GM23338 (cell line): ENCODE measurements at regions not wholly inside any gene's neighbourhood (a gene's known extent, or its start where the extent isn't known, plus 50 kb on each side); places are given as distances from the start of the nearest gene placed in this dataset.

ENCODE experiments used
- ATAC-seq: fragments of 200-7000 bp; cut with Tn5 transposase; 3 replicates; pipeline ENCODE4 v1.9.1; 2020
- DNase-seq: peaks from one replicate; pipeline ENCODE4 v3.0.0-alpha.2; 2015; ENCODE audit warnings: low spot score
- H2AFZ ChIP-seq: fragments of 200-600 bp; sonication (generic); 2 replicates; pipeline ENCODE4 v1.8.0; 2016; ENCODE audit warnings: antibody characterized with exemption, mild to moderate bottlenecking, moderate library complexity
- H3F3A ChIP-seq: fragments of 200-600 bp; sonication (generic); replicated peaks from 2 replicates; pipeline ENCODE4 v1.8.0; 2017; ENCODE audit warnings: antibody characterized with exemption, mixed run types, low read depth
- H3K27ac ChIP-seq: fragments of 200-600 bp; sonication (generic); 2 replicates; pipeline ENCODE4 v1.6.1; 2016; ENCODE audit warnings: low read depth
- H3K27me3 ChIP-seq: fragments of 200-600 bp; sonication (generic); 2 replicates; pipeline ENCODE4 v1.8.0; 2016; ENCODE audit warnings: mild to moderate bottlenecking, mixed run types, moderate library complexity; ENCODE audit not compliant: insufficient read depth
- H3K36me3 ChIP-seq: fragments of 200-600 bp; sonication (generic); 2 replicates; pipeline ENCODE4 v1.8.0; 2016; ENCODE audit warnings: mild to moderate bottlenecking; ENCODE audit not compliant: insufficient read depth
- H3K4me1 ChIP-seq: fragments of 200-600 bp; sonication (generic); 2 replicates; pipeline ENCODE4 v1.8.0; 2016; ENCODE audit warnings: mild to moderate bottlenecking, moderate library complexity; ENCODE audit not compliant: insufficient read depth
- H3K4me2 ChIP-seq: fragments of 200-600 bp; sonication (generic); 2 replicates; pipeline ENCODE4 v1.7.1; 2017; ENCODE audit warnings: mixed run types
- H3K4me3 ChIP-seq: fragments of 200-600 bp; sonication (generic); 2 replicates; pipeline ENCODE4 v1.6.1; 2016; ENCODE audit warnings: mixed run types
- H3K79me2 ChIP-seq: fragments of 200-600 bp; sonication (generic); replicated peaks from 2 replicates; pipeline ENCODE4 v1.8.0; 2017; ENCODE audit warnings: mild to moderate bottlenecking; ENCODE audit not compliant: insufficient read depth
- H3K9me2 ChIP-seq: fragments of 200-600 bp; sonication (generic); 2 replicates; pipeline ENCODE4 v1.8.0; 2017; ENCODE audit not compliant: insufficient read depth
- H4K20me1 ChIP-seq: fragments of 200-600 bp; sonication (generic); replicated peaks from 2 replicates; pipeline ENCODE4 v1.8.0; 2017; ENCODE audit warnings: mild to moderate bottlenecking; ENCODE audit not compliant: insufficient read depth
- H3K27ac Mint-ChIP-seq: 2 replicates; pipeline ENCODE4 v1.8.0; 2020; ENCODE audit warnings: inconsistent platforms, mild to moderate bottlenecking, moderate library complexity, mixed read lengths
- H3K27me3 Mint-ChIP-seq: 3 replicates; pipeline ENCODE4 v1.8.0; 2022; ENCODE audit warnings: low read depth, mild to moderate bottlenecking, moderate library complexity, mixed read lengths, inconsistent platforms; ENCODE audit not compliant: insufficient read depth, poor library complexity
- H3K36me3 Mint-ChIP-seq: 3 replicates; pipeline ENCODE4 v1.8.0; 2021; ENCODE audit warnings: low read depth, mild to moderate bottlenecking, inconsistent platforms, moderate library complexity, mixed read lengths
- H3K4me1 Mint-ChIP-seq: 3 replicates; pipeline ENCODE4 v1.8.0; 2020; ENCODE audit warnings: mild to moderate bottlenecking, inconsistent platforms, mixed read lengths
- H3K4me3 Mint-ChIP-seq: 3 replicates; pipeline ENCODE4 v1.8.0; 2021; ENCODE audit warnings: moderate library complexity, mild to moderate bottlenecking, inconsistent platforms, mixed read lengths
- H3K9me3 Mint-ChIP-seq: 3 replicates; pipeline ENCODE4 v1.8.0; 2020; ENCODE audit warnings: moderate library complexity, mild to moderate bottlenecking, inconsistent platforms, mixed read lengths
- CREB1 ChIP-seq: fragments of 250-450 bp; sonication (Bioruptor Pico); IDR thresholded peaks from 2 replicates; pipeline ENCODE4 v1.5.0; 2020; ENCODE audit warnings: low read depth, mild to moderate bottlenecking, moderate library complexity
- EZH2 ChIP-seq: fragments of 200-600 bp; sonication (generic); IDR thresholded peaks from one replicate; pipeline ENCODE4 v1.8.0; 2017; ENCODE audit warnings: antibody characterized with exemption, mild to moderate bottlenecking, low read depth; ENCODE audit not compliant: unreplicated experiment
- EZH2phosphoT487 ChIP-seq: fragments of 200-600 bp; sonication (generic); IDR thresholded peaks from one replicate; pipeline ENCODE4 v1.8.1; 2018; ENCODE audit warnings: antibody characterized with exemption; ENCODE audit not compliant: unreplicated experiment
- JUNB ChIP-seq: IDR thresholded peaks from one replicate; pipeline ENCODE4 v1.6.1; 2016; ENCODE audit warnings: antibody characterized with exemption; ENCODE audit not compliant: unreplicated experiment
- NANOG ChIP-seq: IDR thresholded peaks from 2 replicates; pipeline ENCODE4 v1.6.1; 2016; ENCODE audit warnings: antibody characterized with exemption, borderline replicate concordance
- POLR2AphosphoS5 ChIP-seq: IDR thresholded peaks from 2 replicates; pipeline ENCODE4 v1.6.1; 2016; ENCODE audit warnings: antibody characterized with exemption, low read depth
- ZNF114 ChIP-seq: fragments of 250-450 bp; sonication (Bioruptor Pico); IDR thresholded peaks from 2 replicates; pipeline ENCODE4 v1.5.0; 2020; ENCODE audit warnings: mild to moderate bottlenecking, moderate library complexity
- TF ChIP-seq, protein P1 (sequence below): IDR thresholded peaks from one replicate; pipeline ENCODE4 v1.6.1; 2018; ENCODE audit warnings: antibody characterized with exemption; ENCODE audit not compliant: unreplicated experiment
- TF ChIP-seq, protein P2 (sequence below): IDR thresholded peaks from 2 replicates; pipeline ENCODE4 v1.6.1; 2016; ENCODE audit warnings: antibody characterized with exemption
- TF ChIP-seq, protein P3 (sequence below): fragments of 250-450 bp; sonication (Bioruptor Pico); IDR thresholded peaks from 2 replicates; pipeline ENCODE4 v1.5.0; 2020; ENCODE audit warnings: mild to moderate bottlenecking, moderate library complexity

DNA sequence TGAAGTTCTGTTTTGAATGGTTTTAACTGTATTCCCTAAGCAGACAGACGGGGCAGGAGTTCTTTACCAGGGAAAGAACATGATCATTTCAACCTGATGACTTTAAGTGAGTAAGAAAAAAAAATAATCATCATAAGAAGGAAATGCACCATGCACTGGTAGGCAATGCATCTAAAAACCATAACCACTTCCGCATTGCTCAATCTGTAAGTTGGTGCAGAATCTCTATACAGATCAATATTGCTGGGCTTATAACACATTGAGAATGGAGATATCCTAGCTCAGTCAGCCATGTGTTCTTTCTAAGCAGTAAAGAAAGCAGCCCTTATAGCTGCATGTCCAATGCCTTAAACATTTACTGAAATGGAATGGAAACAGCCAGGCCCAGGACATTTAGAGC, 407.1 kb upstream of the DMAC1 start (continued):
- TF ChIP-seq EZH2phosphoT487 (no peak), ZNF114 (CRISPR knock-in tag) (no peak), CREB1 (CRISPR knock-in tag) (no peak)

DNA sequence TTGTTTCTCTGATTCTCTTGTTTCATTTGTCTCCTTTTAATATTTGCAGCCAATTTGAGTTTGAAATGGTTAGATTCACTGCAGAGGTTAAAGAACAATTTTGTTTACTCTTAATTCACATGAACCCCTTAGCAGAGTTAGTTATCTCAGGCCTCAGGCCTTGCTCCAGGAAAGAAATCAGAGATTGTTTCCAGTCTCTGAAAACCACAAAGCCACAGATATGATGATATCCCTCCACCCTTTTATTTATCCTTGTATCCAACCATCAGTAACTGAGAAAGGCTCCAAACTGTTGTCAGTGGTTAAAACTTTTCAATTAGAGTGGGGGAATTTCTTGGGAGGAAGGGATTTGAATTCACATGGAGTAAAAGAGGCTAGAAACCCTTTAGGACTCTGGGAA, 406.0 kb upstream of the DMAC1 start:
- Histone ChIP-seq H3K4me1 (no peaks in the 10 kb centered on the region), H3K27me3 (no peaks in the 10 kb centered on the region), H3K79me2 (no peaks in the 10 kb centered on the region), H2AFZ (no peak overlapping the region), H4K20me1 (no peaks in the 10 kb centered on the region), H3K27ac (no peak overlapping the region), H3K36me3 (no peaks in the 10 kb centered on the region), H3K4me2 (no peak overlapping the region), H3F3A (no peaks in the 10 kb centered on the region), H3K9me2 (no peaks in the 10 kb centered on the region; the same call in 1 of the 2 replicates), H3K4me3 (no peak overlapping the region)
- ATAC-seq: no peak
- no peaks in the 10 kb centered on the region for H3K36me3 Mint-ChIP-seq
- H3K9me3 Mint-ChIP-seq: no peaks in the 10 kb centered on the region
- no peaks in the 10 kb centered on the region for H3K27me3 Mint-ChIP-seq
- H3K4me1 Mint-ChIP-seq: no peaks in the 10 kb centered on the region
- TF ChIP-seq POLR2AphosphoS5: no peak
- TF ChIP-seq JUNB: no peak
- TF ChIP-seq, protein P1, sequence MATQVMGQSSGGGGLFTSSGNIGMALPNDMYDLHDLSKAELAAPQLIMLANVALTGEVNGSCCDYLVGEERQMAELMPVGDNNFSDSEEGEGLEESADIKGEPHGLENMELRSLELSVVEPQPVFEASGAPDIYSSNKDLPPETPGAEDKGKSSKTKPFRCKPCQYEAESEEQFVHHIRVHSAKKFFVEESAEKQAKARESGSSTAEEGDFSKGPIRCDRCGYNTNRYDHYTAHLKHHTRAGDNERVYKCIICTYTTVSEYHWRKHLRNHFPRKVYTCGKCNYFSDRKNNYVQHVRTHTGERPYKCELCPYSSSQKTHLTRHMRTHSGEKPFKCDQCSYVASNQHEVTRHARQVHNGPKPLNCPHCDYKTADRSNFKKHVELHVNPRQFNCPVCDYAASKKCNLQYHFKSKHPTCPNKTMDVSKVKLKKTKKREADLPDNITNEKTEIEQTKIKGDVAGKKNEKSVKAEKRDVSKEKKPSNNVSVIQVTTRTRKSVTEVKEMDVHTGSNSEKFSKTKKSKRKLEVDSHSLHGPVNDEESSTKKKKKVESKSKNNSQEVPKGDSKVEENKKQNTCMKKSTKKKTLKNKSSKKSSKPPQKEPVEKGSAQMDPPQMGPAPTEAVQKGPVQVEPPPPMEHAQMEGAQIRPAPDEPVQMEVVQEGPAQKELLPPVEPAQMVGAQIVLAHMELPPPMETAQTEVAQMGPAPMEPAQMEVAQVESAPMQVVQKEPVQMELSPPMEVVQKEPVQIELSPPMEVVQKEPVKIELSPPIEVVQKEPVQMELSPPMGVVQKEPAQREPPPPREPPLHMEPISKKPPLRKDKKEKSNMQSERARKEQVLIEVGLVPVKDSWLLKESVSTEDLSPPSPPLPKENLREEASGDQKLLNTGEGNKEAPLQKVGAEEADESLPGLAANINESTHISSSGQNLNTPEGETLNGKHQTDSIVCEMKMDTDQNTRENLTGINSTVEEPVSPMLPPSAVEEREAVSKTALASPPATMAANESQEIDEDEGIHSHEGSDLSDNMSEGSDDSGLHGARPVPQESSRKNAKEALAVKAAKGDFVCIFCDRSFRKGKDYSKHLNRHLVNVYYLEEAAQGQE: no peak
- TF ChIP-seq ZNF114 (CRISPR knock-in tag): no peak
- TF ChIP-seq EZH2phosphoT487: no peak
- TF ChIP-seq, protein P2, sequence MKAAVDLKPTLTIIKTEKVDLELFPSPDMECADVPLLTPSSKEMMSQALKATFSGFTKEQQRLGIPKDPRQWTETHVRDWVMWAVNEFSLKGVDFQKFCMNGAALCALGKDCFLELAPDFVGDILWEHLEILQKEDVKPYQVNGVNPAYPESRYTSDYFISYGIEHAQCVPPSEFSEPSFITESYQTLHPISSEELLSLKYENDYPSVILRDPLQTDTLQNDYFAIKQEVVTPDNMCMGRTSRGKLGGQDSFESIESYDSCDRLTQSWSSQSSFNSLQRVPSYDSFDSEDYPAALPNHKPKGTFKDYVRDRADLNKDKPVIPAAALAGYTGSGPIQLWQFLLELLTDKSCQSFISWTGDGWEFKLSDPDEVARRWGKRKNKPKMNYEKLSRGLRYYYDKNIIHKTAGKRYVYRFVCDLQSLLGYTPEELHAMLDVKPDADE: no peak
- no peak for TF ChIP-seq EZH2
- TF ChIP-seq, protein P3, sequence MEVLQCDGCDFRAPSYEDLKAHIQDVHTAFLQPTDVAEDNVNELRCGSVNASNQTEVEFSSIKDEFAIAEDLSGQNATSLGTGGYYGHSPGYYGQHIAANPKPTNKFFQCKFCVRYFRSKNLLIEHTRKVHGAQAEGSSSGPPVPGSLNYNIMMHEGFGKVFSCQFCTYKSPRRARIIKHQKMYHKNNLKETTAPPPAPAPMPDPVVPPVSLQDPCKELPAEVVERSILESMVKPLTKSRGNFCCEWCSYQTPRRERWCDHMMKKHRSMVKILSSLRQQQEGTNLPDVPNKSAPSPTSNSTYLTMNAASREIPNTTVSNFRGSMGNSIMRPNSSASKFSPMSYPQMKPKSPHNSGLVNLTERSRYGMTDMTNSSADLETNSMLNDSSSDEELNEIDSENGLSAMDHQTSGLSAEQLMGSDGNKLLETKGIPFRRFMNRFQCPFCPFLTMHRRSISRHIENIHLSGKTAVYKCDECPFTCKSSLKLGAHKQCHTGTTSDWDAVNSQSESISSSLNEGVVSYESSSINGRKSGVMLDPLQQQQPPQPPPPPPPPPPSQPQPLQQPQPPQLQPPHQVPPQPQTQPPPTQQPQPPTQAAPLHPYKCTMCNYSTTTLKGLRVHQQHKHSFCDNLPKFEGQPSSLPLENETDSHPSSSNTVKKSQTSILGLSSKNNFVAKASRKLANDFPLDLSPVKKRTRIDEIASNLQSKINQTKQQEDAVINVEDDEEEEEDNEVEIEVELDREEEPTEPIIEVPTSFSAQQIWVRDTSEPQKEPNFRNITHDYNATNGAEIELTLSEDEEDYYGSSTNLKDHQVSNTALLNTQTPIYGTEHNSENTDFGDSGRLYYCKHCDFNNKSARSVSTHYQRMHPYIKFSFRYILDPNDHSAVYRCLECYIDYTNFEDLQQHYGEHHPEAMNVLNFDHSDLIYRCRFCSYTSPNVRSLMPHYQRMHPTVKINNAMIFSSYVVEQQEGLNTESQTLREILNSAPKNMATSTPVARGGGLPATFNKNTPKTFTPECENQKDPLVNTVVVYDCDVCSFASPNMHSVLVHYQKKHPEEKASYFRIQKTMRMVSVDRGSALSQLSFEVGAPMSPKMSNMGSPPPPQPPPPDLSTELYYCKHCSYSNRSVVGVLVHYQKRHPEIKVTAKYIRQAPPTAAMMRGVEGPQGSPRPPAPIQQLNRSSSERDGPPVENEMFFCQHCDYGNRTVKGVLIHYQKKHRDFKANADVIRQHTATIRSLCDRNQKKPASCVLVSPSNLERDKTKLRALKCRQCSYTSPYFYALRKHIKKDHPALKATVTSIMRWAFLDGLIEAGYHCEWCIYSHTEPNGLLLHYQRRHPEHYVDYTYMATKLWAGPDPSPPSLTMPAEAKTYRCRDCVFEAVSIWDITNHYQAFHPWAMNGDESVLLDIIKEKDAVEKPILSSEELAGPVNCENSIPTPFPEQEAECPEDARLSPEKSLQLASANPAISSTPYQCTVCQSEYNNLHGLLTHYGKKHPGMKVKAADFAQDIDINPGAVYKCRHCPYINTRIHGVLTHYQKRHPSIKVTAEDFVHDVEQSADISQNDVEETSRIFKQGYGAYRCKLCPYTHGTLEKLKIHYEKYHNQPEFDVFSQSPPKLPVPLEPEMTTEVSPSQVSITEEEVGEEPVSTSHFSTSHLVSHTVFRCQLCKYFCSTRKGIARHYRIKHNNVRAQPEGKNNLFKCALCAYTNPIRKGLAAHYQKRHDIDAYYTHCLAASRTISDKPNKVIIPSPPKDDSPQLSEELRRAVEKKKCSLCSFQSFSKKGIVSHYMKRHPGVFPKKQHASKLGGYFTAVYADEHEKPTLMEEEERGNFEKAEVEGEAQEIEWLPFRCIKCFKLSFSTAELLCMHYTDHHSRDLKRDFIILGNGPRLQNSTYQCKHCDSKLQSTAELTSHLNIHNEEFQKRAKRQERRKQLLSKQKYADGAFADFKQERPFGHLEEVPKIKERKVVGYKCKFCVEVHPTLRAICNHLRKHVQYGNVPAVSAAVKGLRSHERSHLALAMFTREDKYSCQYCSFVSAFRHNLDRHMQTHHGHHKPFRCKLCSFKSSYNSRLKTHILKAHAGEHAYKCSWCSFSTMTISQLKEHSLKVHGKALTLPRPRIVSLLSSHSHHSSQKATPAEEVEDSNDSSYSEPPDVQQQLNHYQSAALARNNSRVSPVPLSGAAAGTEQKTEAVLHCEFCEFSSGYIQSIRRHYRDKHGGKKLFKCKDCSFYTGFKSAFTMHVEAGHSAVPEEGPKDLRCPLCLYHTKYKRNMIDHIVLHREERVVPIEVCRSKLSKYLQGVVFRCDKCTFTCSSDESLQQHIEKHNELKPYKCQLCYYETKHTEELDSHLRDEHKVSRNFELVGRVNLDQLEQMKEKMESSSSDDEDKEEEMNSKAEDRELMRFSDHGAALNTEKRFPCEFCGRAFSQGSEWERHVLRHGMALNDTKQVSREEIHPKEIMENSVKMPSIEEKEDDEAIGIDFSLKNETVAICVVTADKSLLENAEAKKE (CRISPR knock-in tag): no peak
- TF ChIP-seq NANOG: no peak
- DNase-seq: no peak
- H3K4me3 Mint-ChIP-seq: no peak overlapping the region
- H3K27ac Mint-ChIP-seq: no peak overlapping the region
